ENCODE measurements at regions not wholly inside any gene's neighbourhood (a gene's known extent, or its start where the extent isn't known, plus 50 kb on each side); places are given as distances from the start of the nearest gene placed in this dataset.

- TF ChIP-seq YY1 (IDR thresholded peaks at IDR 0.05; ENCODE audit: low read depth) (no peak), CTCF (IDR thresholded peaks at IDR 0.05) (no peak), TAF1 (IDR thresholded peaks at IDR 0.05; ENCODE audit: borderline replicate concordance, low read depth, low read length) (no peak)
These were observed 821.8 kb downstream of the TBL1XR1 start for GRCh38 chr3:176375519-176375918.

All from SK-N-SH (cell line).